GM19324 (cell line): ENCODE measurements at regions not wholly inside any gene's neighbourhood (a gene's known extent, or its start where the extent isn't known, plus 50 kb on each side); places are given as distances from the start of the nearest gene placed in this dataset.
"Not testable (repeated sequence)": the region's sequence is repeated elsewhere in the genome, so short reads cannot be mapped to it uniquely, and the experiment has no call there.

Source experiments
- ATAC-seq: cut with Tn5 transposase; IDR thresholded peaks from one replicate; pipeline ENCODE4 v1.9.1; 2021; ENCODE audit warnings: mild to moderate bottlenecking, moderate library complexity; ENCODE audit not compliant: unreplicated experiment, low FRiP score

DNA sequence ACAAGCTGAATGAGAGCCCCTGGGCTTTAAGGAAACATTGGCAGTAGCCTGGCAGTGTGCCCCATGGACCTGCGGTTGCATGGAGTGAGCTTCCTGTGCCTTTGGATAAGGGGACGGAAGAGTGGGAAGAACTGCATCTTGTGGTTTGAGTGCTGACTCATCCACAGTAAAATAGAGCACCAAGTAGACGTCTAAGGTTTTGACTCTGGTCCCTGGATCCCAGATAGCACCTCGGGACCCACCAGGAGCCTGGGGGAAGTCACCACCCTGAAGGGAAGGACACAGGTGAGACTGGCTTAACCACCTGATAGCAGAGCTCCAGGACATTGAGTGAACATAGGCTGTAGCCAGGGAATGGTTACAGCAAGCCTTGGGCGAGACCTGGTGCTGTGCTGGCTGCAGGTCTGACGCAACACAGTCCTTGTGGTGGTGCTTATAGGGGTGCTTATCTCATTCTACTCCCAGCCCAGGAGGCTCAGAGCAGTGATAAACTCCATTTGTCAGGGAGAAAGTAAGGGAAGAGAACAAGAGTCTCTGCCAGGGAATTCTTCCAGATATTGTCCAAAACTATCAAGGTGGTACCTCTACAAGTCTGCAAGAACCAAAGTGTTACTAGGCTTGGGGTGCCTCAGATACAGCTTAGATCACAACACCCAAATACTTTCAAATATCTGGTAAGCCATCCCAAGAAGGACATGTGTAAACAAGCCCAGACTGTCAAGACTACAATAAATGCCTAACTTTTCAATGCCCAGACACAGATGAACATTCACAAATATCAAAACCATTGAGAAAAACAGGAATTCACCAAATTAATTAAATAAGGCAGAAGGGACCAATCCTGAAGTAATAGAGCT lies 123.6 kb upstream of the TET2 start:
- ATAC-seq, result no peak

DNA sequence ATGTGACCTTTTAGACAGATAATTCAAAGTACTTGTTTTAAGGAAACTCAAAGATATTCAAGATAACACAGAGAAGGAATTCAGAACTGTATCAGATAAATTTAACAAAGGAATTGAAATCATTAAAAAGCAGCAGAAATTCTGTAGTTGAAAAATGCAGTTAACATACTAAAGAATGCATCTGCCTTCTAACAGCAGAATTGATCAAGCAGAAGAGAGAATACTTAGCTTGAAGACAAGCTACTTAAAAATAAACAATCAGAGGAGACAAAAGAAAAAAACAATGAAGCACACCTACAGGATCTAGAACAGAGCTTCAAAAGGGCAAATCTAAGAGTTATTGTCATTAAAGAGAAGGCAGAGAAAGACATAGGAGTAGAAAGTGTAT lies 123.0 kb upstream of the TET2 start:
- ATAC-seq, result no peak

DNA sequence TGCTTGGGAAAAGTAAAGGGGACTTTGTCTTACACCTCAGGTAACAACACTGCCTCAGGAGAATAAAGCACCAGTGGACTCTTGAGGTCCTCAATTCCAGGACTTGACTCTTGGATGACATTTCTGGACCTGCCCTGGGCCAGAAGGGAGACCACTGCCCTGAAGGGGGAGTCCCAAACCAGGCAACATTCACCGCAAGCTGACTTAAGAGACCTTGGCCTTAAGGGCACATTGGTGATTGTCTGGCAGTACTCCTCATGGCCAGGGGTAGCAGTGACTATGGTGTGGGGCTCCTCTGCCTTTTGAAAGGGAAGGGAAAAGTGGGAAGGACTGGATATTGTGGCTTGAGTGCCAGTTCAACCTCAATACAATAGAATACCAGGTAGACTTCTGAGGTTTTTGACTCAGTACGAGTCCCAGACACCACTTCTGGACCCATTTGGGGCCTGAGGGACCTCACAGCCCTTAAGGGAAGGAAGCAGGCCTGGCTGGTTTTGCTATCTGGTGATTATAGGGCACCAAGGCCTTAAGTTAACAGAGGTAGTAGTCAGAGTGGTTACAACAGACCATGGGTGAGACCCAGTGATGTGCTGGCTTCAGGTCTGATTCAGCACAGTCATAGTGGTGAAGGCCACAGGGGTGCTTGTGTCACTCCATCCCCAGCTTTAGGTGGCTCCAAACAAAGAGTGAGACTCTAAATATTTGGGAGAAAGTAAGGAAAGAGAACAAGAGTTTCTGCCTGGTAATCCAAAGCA lies 121.2 kb upstream of the TET2 start:
- ATAC-seq, result no peak

DNA sequence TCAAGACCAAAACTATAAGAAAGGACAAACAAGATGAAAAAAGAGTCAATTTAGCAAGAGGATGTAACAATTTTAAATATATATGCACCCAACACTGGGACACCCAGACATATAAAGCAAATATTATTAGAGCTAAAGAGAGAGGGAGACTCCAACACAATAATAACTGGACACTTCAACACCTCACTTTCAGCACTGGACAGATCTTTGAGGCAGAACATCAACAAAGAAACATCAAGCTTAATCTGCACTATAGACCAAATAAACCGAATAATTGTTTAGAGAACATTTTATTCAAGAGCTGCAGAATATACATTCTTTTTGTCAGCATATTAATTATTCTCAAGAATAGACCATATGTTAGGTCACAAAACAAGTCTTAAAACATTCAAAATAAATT lies 109.7 kb upstream of the TET2 start:
- no peak for ATAC-seq

DNA sequence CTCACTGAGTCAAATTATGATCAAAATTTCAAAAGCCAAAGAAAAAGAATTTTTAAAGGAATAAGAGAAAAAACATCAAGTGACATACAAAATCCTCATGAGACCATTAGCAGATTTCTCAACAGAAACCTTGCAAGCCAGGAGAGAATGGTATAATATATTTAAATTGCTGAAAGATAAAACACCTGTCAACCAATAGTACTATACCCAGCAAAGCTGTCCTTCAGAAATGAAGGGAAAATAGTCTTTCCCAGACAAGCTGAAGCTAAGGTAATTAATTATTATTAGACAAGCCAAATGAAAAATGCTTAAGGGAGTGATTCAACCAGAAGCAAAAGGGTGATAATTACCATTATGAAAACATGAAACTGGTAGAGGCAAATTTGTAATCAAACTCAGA lies 104.2 kb upstream of the TET2 start:
- no peak for ATAC-seq

DNA sequence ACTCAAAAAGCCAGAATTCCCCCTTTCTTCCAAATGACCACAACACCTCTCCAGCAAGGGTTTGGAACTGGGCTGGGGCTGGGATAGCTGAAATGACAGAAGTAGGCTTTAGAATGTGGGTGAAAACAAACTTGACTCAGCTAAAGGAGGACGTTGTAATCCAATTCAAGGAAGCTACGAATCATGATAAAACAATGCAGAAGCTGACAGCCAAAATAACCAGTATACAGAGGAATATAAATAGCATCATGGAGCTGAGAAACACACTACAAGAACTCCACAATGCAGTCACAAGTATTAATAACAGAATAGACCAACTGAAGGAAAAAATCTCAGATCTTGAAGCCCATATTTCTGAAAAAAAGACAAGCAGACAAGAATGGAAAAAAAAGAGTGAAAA lies 95.8 kb upstream of the TET2 start:
- no peak for ATAC-seq

DNA sequence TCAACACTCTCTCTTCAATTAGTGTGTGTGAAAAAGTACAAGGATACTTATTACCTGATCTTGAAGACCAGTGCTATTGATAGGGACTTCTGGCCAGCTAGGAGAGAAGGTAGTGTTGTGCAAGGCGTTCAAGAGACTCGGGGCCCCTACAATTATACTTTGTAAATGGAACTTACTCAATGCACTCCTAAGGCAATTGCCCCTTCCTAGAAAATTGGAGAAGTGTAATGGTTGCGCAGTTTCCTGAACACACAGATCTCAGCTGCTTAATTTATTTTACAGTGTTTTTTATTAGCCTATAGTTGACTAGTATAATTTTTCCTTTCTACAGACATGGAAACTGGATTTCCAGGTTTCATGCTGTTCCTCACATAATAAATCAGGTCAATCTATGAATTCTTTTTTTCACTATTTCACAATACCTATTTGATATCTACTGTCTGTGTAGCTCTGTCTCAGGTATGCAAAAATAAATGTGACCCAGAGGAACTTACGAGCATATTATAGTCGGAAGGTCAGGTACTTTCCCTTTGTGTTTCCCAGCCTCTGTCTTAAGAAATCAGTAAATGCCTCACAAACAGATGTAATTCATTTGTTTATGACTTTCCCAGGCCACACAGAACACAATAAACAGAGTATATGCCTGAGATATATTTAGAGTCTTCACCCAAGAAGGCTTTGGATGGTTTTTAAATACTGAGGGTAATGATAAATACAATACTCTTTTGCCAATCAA lies 89.1 kb upstream of the TET2 start:
- no peak for ATAC-seq

DNA sequence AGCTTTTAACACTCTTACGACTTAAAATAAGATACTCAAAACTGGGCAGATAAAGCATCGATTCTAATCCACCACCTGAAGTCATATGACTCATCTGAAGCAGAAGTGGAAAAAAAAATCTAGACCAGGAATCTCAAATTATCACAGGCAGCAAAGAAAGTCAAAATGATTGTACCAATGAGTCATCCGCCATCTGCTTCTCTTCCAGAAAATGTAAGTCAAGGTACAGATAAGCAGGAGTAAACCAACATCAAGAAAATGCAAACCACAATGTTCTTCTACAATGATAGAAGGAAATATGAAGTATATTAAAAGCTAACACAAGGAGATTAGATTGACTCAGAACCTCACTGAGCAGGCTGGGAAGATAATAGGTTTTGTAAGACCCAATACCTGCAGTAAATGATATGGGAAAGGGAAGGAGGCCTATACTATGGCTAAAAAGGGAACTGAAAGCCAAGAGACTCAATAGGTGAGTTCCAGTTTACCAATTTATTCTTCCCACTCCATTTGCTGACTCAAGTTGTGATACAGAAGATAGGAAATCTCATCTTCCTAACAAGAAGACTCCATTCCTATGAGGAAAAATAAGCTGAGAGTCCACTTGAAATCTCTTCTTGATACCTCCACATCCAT lies 88.4 kb upstream of the TET2 start:
- ATAC-seq, result no peak

DNA sequence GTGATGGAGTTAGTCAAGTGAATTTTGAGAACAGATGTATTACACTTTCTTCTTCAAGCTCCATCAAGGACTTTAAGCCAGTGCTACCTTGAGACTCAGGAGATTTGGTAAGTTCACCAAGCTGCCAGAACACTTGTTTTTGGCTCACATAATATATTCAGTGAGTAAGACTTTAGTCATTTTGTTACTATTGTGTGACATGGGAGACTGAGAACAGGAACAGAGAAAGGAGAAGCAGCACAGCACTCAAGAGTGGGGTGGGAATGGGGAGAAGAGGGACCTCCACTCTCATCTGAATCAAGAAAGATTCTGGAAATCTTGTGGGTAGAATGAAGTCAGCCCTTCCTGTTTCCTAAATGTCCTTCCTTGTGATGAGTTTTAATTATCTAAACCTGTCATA lies 87.3 kb upstream of the TET2 start:
- peak; percentile 25 for ATAC-seq

DNA sequence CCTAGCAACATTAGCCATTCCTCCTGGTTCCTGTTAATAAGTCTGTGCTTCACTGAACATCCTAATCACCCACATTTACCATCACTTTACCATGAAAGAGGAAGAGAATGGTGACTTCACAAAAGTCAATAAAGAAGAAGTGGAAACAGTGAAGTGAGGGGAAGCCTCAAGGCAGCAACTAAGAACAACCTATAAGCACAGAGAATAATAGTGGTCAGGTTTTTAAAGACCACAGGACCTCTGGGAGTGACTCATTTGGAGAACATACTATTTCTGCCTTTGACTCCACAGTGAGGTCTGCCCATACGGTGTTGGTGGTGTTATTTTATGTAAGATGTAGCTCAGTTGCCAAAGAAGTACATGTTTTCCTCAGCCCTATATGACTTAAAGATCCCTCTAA lies 86.0 kb upstream of the TET2 start:
- ATAC-seq, result peak; percentile 83

DNA sequence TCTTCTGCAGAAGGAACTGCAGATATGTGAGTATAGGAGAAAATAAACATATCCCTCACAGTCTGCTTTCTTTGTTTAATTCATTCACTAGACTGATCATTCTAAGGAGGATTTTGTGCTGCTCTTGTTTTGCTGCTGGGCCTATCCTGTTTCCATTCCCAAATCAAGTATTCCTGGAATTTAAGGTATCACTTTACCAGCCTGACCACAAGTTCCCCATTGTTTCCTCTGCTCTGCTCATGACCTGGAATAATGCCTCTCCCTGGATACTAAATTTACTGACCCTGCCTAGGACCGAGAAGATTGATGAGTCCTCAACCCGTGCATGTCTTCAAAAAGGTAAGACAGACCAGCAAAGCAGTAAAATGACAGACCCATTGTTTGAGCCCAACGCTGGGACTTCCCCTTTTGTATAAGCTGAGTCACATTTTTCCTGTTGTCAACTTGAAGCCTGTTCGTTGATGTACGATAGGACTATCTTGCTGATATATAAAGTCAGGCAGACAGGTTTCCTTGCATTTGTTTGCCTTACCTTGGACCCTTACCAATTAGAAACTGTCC lies 85.5 kb upstream of the TET2 start:
- ATAC-seq, result peak; percentile 35

DNA sequence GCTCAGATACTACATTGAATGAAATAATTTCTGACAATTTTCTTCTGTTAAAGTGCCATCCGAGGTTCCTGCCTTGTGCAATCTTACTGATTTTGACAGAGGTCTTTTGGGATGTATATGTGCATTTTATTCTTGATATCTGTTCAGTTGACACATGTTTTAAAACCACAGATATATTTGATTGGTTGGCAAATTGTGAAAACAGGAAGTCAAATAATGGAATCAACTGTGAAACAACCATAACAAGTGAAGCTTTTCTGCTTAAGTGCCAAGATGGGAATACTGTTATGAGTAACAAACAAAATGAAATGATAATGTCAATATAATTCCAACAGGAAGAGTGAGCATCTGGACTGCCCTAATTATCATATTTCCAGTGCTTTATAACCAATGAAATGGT lies 84.9 kb upstream of the TET2 start:
- ATAC-seq, result no peak

DNA sequence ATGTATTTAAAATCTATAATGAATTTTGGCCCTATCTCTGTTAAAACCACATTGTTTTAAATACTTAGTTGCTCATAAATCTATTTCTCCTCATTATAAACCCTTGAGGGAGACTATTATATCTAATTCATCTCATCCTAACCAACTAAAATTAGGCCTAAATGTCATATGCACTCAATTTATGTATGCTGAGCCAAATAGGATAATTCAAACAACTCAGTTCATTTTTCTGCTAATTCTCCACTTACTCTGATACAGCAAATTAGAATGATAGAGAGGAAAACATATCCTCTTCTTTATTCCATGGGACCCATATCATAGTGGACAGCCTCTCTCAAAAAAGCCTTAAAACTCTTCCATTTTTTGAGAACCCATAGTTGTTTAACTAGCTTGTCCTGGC lies 80.3 kb upstream of the TET2 start:
- ATAC-seq, result no peak

DNA sequence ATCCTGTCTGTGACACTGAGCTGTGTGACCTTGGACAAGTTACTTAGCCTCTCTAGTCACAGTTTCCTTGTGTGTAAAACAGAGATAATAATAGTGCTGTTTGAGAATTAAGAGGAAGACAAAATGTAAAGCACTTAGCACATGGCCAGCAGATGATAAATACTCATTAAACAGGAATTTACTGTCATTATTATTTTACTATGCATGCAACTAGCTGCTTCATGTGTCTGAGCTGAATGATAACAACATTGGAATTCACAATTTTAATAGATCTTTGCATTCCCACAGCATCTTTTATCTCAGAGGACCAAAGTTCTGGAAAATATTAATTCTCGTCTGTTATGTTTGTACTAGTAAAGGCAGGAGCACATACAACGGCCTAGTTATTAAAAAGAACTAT lies 79.2 kb upstream of the TET2 start:
- no peak for ATAC-seq

DNA sequence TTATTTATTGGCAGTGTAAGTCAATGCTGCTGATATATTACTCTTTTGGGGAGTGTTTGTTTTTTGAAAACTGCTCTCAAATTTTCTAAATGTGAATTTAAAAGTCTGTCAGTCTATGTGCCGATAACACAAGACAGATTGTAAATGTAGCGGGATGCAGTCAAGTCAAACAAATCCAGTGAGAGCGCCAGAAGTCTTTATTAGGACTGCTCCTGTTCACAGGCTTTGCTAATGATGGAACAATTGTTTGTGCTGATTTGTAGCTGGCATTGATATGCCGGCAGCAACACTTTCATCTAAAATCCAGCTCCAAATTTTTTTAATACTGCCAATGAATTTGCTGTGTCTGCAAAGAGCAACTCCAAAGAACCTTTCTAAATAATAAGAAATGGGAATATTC lies 78.7 kb upstream of the TET2 start:
- ATAC-seq, result no peak

DNA sequence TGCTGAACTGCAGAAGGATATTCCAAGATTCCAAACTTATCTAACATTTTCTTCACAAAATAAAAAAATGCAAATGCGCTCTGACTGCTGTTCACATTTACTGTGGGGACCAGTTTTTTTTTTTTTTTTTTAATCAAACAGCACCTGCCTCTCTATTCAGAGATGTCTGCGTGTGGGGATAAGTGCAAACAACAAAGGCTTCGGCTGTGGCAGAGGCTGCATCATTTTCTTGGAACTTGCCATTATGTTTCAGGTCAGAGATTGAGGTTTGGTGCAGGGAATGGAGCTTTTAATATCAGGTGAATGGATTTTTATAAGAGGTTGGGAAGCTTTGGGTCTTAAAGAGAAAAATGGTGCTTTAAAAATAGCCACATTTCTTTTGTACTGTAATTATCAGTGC lies 78.2 kb upstream of the TET2 start:
- ATAC-seq, result no peak

DNA sequence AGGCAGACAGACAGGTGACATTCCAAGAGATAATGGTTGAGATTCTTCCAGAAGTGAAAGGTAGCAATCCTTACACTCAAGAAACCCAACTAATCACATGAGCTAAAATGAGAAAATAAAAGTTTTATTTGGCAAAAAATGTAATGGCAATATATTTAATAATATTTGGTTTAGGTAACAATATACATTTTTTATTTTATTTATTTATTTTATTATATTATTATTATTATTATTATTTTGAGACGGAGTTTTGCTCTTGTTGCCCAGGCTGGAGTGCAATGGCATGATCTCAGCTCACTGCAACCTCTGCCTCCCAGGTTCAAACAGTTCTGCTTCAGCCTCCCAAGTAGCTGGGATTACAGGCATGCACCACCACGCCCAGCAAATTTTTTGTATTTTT lies 74.6 kb upstream of the TET2 start:
- ATAC-seq, result not testable (repeated sequence)

DNA sequence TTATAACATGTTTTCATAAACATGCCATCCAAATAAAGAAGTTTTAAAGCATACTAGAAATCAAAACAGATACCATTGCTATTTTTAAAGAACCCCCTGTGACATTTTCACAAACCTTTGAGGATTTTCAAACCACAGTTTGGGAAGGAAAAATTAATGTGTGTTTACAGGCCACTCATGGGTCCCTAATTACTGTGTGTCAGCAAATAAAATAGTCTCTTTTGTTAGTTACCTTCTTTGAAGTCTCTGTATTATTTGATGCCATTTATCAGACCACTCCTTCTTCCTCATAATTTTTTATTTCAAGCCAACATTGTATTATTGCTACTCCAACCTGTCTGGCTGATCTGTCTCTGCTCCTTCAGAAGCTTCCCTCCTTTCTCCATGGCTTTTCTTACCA lies 72.6 kb upstream of the TET2 start:
- ATAC-seq, result no peak

DNA sequence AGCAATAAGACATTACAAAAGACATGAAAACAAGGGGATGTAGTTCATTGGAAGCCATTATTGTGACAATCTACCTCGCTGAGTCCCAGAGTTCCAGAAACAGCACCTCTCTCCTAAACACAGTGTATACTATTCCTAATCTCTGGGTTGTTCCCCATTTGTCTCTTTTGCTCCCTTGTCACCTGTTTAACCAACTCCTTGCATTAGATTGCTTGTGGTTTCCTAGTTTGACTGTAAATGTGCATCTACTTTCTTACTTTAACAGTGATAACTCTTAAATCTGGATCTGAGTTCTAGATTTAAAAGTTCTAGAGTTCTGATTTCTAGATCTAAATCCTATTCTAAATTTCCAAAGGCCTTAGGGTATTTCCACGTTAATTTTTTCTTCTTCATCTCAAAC lies 71.6 kb upstream of the TET2 start:
- no peak for ATAC-seq

DNA sequence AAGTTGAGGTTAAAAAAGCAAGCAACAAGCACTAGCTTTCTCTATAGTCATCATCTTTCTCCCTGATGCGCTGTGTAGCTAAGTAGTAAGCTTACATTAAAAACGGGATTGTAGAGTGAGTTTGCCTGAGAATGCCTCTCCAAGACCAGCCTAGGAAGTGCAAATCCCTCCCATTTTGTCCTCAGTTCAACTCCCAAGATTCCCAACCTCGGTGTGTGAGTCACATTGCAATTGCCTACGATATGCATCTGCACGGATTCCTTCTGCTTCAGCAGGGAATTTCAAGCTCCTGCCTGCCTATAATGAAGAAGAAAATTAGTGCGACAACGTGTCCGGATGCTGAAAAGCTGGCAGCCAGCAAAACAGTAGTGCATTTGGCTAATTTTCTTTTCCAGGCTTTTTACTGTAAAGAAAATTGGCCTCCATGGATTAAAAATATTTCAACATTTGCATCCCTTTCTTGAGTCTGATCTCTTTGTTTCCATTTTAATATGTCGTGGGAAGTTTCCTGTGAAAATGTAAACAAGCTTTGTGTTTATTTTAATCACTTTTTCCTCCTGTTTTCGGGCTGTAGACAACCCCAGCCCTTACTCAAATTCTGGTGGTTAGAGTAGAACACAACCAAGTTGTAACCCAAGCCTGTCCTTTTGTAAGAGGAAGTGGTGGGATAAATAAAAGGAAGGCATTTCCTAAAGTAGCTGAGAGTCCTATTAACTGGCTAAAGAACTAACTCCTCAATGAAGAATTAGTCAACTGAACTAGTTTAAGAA lies 58.4 kb upstream of the TET2 start:
- no peak for ATAC-seq
